ENCODE measurements at regions not wholly inside any gene's neighbourhood (a gene's known extent, or its start where the extent isn't known, plus 50 kb on each side); places are given as distances from the start of the nearest gene placed in this dataset.
"Not testable (repeated sequence)": the region's sequence is repeated elsewhere in the genome, so short reads cannot be mapped to it uniquely, and the experiment has no call there.

- H3K4me3 ChIP-seq (replicated peaks in 1 of 2; ENCODE audit: low read depth in 2 of 2, low read length in 2 of 2), result no peak overlapping the region
- DNase-seq (ENCODE audit: low read depth in 2 of 2), result no peak
- no peak for TF ChIP-seq CTCF (IDR thresholded peaks at IDR 0.05; ENCODE audit: low read depth, low read length)
Measured at GRCh38 chr11:67732045-67732787, 57.8 kb upstream of the ALDH3B2 start.

- H3K4me3 ChIP-seq (replicated peaks in 1 of 2; ENCODE audit: low read depth in 2 of 2, low read length in 2 of 2), result no peak overlapping the region
- no peak for DNase-seq (ENCODE audit: low read depth in 2 of 2)
- TF ChIP-seq CTCF (IDR thresholded peaks at IDR 0.05; ENCODE audit: low read depth, low read length), result no peak
Measured at GRCh38 chr11:67731583-67731982, 57.2 kb upstream of the ALDH3B2 start.

- not testable (repeated sequence) for DNase-seq (ENCODE audit: low read depth in 2 of 2); H3K4me3 ChIP-seq (replicated peaks in 1 of 2; ENCODE audit: low read depth in 2 of 2, low read length in 2 of 2)
Measured at GRCh38 chr11:67728163-67728571, 53.7 kb upstream of the ALDH3B2 start.

GRCh38 chr11:67727066-67728040 lies 52.9 kb upstream of the ALDH3B2 start:
- H3K4me3 ChIP-seq (replicated peaks in 1 of 2; ENCODE audit: low read depth in 2 of 2, low read length in 2 of 2); DNase-seq (ENCODE audit: low read depth in 2 of 2): not testable (repeated sequence)

Measured in cardiac fibroblast (primary cell).